IMR-90 (cell line): ENCODE measurements at regions not wholly inside any gene's neighbourhood (a gene's known extent, or its start where the extent isn't known, plus 50 kb on each side); places are given as distances from the start of the nearest gene placed in this dataset.

Experiments used
- BHLHE40 ChIP-seq: fragments of 150-350 bp; IDR thresholded peaks from 2 replicates; pipeline ENCODE4 v1.6.1; 2016; ENCODE audit warnings: mild to moderate bottlenecking, low read depth, low read length
- CHD1 ChIP-seq: IDR thresholded peaks from 2 replicates; pipeline ENCODE4 v1.6.1; 2012; ENCODE audit warnings: low read depth, low read length, improper control_type of control experiment
- CTCF ChIP-seq: conservative IDR thresholded peaks from 2 replicates; pipeline ENCODE4 v1.5.1; 2012; ENCODE audit warnings: mild to moderate bottlenecking, low read depth, low read length, improper control_type of control experiment
- FOS ChIP-seq: fragments of 150-350 bp; IDR thresholded peaks from 2 replicates; pipeline ENCODE4 v1.6.1; 2016; ENCODE audit warnings: low read depth, low read length
- MAFK ChIP-seq: IDR thresholded peaks from 2 replicates; pipeline ENCODE4 v1.6.1; 2012; ENCODE audit warnings: low read depth, low read length, improper control_type of control experiment
- MAZ ChIP-seq: IDR thresholded peaks from 2 replicates; pipeline ENCODE4 v1.6.1; 2012; ENCODE audit warnings: low read depth, mild to moderate bottlenecking, low read length, improper control_type of control experiment, moderate library complexity, borderline replicate concordance
- POLR2A ChIP-seq: IDR thresholded peaks from 2 replicates; pipeline ENCODE4 v1.6.1; 2012; ENCODE audit warnings: mild to moderate bottlenecking, low read depth, low read length
- RAD21 ChIP-seq: IDR thresholded peaks from 2 replicates; pipeline ENCODE4 v1.6.1; 2012; ENCODE audit warnings: low read length, improper control_type of control experiment
- RFX5 ChIP-seq: IDR thresholded peaks from 2 replicates; pipeline ENCODE4 v1.8.0; 2012; ENCODE audit warnings: low read depth, mild to moderate bottlenecking, low read length, moderate library complexity
- SMC3 ChIP-seq: fragments of 150-350 bp; IDR thresholded peaks from 2 replicates; pipeline ENCODE4 v1.6.1; 2016; ENCODE audit warnings: low read depth, mild to moderate bottlenecking, antibody characterized with exemption, low read length, moderate library complexity
- USF2 ChIP-seq: fragments of 150-350 bp; IDR thresholded peaks from 2 replicates; pipeline ENCODE4 v1.6.1; 2017; ENCODE audit warnings: mild to moderate bottlenecking, antibody characterized with exemption, low read length, low read depth

- TF ChIP-seq SMC3 (peak; percentile 34; the same call in 1 of the 2 replicates), CTCF (peak; percentile 50), POLR2A (no peak), USF2 (no peak), MAZ (no peak), RAD21 (peak; percentile 44), RFX5 (no peak), FOS (no peak), MAFK (no peak), CHD1 (no peak), BHLHE40 (no peak)
Measured at GRCh38 chr7:13742811-13743210, 246.7 kb downstream of the ETV1 start.
